ENCODE measurements at regions not wholly inside any gene's neighbourhood (a gene's known extent, or its start where the extent isn't known, plus 50 kb on each side); places are given as distances from the start of the nearest gene placed in this dataset.

DNA sequence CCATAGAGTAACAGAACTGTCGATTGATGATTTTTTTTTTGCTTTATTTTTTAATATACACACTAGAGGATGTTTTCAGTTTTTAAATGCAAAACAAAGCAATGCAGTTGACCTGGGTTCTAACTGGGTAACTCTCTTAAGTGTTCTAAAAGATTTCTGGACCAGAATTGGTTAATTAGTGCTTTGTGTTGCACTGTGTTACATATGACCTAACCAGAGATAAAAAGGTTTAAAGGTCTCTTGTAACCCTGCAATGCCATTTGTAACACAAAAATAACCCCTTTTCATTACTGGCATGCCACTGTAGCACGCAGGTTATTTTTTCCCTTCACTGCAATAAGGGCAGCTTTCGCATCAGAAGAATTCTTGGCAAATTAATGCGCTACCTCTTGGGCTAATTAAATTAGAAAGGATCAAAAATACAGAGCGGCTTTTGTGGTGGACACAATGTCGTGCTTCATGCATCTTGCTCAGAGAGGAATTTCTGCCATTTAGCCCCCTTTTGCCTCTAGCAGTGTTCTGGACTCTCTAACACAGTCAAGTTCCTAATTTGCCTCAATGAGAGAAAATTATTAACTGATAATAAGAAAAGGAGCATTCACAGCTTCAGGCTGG, 250.8 kb upstream of the ZEB2 start:
- TF ChIP-seq, protein P1, sequence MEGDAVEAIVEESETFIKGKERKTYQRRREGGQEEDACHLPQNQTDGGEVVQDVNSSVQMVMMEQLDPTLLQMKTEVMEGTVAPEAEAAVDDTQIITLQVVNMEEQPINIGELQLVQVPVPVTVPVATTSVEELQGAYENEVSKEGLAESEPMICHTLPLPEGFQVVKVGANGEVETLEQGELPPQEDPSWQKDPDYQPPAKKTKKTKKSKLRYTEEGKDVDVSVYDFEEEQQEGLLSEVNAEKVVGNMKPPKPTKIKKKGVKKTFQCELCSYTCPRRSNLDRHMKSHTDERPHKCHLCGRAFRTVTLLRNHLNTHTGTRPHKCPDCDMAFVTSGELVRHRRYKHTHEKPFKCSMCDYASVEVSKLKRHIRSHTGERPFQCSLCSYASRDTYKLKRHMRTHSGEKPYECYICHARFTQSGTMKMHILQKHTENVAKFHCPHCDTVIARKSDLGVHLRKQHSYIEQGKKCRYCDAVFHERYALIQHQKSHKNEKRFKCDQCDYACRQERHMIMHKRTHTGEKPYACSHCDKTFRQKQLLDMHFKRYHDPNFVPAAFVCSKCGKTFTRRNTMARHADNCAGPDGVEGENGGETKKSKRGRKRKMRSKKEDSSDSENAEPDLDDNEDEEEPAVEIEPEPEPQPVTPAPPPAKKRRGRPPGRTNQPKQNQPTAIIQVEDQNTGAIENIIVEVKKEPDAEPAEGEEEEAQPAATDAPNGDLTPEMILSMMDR (IDR thresholded peaks at IDR 0.05), result no peak
- no peak for TF ChIP-seq EZH2 (IDR thresholded peaks at IDR 0.05; ENCODE audit: borderline replicate concordance, insufficient read depth, low read depth, low read length, poor library complexity, severe bottlenecking)
